ENCODE measurements at regions not wholly inside any gene's neighbourhood (a gene's known extent, or its start where the extent isn't known, plus 50 kb on each side); places are given as distances from the start of the nearest gene placed in this dataset.

GRCh38 chr4:116010923-116011322 is 897.5 kb upstream of the NDST4 start:
- Histone ChIP-seq H3K9ac (ENCODE audit: low read depth, low read length) (no peak overlapping the region), H3K4me2 (ENCODE audit: low read depth, low read length) (no peak overlapping the region), H3K4me1 (ENCODE audit: control insufficient read depth, insufficient read depth, low read length) (no peaks in the 10 kb centered on the region), H4K5ac (ENCODE audit: low read depth, low read length) (no peak overlapping the region), H3K23ac (ENCODE audit: low read depth, low read length) (no peak overlapping the region), H3K4ac (ENCODE audit: low read depth, low read length) (no peak overlapping the region), H3K9me3 (ENCODE audit: control insufficient read depth, insufficient read depth, low read length) (peaks cover 11% of the 10 kb centered on the region), H2AFZ (replicated peaks; ENCODE audit: low read length, poor library complexity) (no peak overlapping the region), H3K56ac (ENCODE audit: extremely low read depth, insufficient read depth, low read length) (no peak overlapping the region), H3K27ac (ENCODE audit: insufficient read depth, low read length) (no peak overlapping the region), H2BK20ac (ENCODE audit: low read depth, low read length) (no peak overlapping the region), H3K27me3 (ENCODE audit: control insufficient read depth, insufficient read depth, low read length) (no peaks in the 10 kb centered on the region), H4K91ac (ENCODE audit: insufficient read depth, low read depth, low read length) (no peak overlapping the region), H3K14ac (replicated peaks; ENCODE audit: low read depth, low read length) (no peak overlapping the region), H2BK15ac (ENCODE audit: low read depth, low read length) (no peak overlapping the region), H3K79me1 (ENCODE audit: low read depth in 1 of 2, low read length in 2 of 2) (no peaks in the 10 kb centered on the region), H4K8ac (ENCODE audit: low read depth in 2 of 2, low read length in 2 of 2) (no peak overlapping the region), H3K4me3 (ENCODE audit: insufficient read depth, low read depth, low read length) (no peak overlapping the region), H2BK120ac (ENCODE audit: low read depth, low read length) (no peak overlapping the region), H3K9me1 (ENCODE audit: insufficient read depth, low read length) (no peaks in the 10 kb centered on the region), H3K18ac (ENCODE audit: low read depth, low read length) (no peak overlapping the region), H2BK5ac (ENCODE audit: low read depth, low read length, poor library complexity, severe bottlenecking) (no peak overlapping the region), H2AK9ac (replicated peaks; ENCODE audit: low read depth, low read length, poor library complexity) (no peak overlapping the region), H2AK5ac (ENCODE audit: low read depth, low read length) (no peak overlapping the region), H4K20me1 (ENCODE audit: insufficient read depth, low read length) (no peaks in the 10 kb centered on the region), H3K36me3 (ENCODE audit: control insufficient read depth, insufficient read depth, low read length) (no peaks in the 10 kb centered on the region)
- DNase-seq (no peak), ATAC-seq (ENCODE audit: low read depth) (no peak)
- WGBS, 2 experiments (ENCODE audit: extremely low coverage in 2 of 2, insufficient read length in 1 of 2), result no CpG with 5 or more reads among the region's 4 CpGs
- intact Hi-C loops (cut with micrococcal nuclease), result no loop called here
- TF ChIP-seq NFE2L2 (IDR thresholded peaks at IDR 0.05; ENCODE audit: low read depth, low read length), result no peak
- no peak for TF ChIP-seq RAD21 (IDR thresholded peaks at IDR 0.05; ENCODE audit: low read length)
- no peak for TF ChIP-seq CEBPB (IDR thresholded peaks at IDR 0.05; ENCODE audit: low read depth, low read length)
- no peak for TF ChIP-seq CTCF (conservative IDR thresholded peaks at IDR 0.05; ENCODE audit: low read depth, low read length)
- no peak for TF ChIP-seq MAFK (IDR thresholded peaks at IDR 0.05; ENCODE audit: low read depth, low read length)
- TF ChIP-seq USF2 (IDR thresholded peaks at IDR 0.05; ENCODE audit: low read depth, low read length), result no peak
- no peak for TF ChIP-seq RCOR1 (IDR thresholded peaks at IDR 0.05; ENCODE audit: insufficient replicate concordance, low read length)
- no peak for TF ChIP-seq SMC3 (IDR thresholded peaks at IDR 0.05; ENCODE audit: low read depth, low read length)
- TF ChIP-seq MXI1 (IDR thresholded peaks at IDR 0.05; ENCODE audit: borderline replicate concordance, low read depth, low read length), result no peak
- no peak for TF ChIP-seq FOS (IDR thresholded peaks at IDR 0.05; ENCODE audit: low read depth, low read length)
- TF ChIP-seq RFX5 (IDR thresholded peaks at IDR 0.05; ENCODE audit: low read depth, low read length), result no peak
- in situ Hi-C loops (cut with MboI; ENCODE audit: low sequenced_read_pairs), result no loop called here
- BruUV-seq (replicated peaks), result no TSS peak
- dilution Hi-C loops (cut with HindIII; ENCODE audit: low sequenced_read_pairs, unreplicated experiment), result no loop called here
- POLR2A ChIA-PET (ENCODE audit: unreplicated experiment), result no interaction called here
- CTCF ChIA-PET, result no interaction called here

Data from IMR-90 (cell line).